ENCODE measurements at regions not wholly inside any gene's neighbourhood (a gene's known extent, or its start where the extent isn't known, plus 50 kb on each side); places are given as distances from the start of the nearest gene placed in this dataset.

DNA sequence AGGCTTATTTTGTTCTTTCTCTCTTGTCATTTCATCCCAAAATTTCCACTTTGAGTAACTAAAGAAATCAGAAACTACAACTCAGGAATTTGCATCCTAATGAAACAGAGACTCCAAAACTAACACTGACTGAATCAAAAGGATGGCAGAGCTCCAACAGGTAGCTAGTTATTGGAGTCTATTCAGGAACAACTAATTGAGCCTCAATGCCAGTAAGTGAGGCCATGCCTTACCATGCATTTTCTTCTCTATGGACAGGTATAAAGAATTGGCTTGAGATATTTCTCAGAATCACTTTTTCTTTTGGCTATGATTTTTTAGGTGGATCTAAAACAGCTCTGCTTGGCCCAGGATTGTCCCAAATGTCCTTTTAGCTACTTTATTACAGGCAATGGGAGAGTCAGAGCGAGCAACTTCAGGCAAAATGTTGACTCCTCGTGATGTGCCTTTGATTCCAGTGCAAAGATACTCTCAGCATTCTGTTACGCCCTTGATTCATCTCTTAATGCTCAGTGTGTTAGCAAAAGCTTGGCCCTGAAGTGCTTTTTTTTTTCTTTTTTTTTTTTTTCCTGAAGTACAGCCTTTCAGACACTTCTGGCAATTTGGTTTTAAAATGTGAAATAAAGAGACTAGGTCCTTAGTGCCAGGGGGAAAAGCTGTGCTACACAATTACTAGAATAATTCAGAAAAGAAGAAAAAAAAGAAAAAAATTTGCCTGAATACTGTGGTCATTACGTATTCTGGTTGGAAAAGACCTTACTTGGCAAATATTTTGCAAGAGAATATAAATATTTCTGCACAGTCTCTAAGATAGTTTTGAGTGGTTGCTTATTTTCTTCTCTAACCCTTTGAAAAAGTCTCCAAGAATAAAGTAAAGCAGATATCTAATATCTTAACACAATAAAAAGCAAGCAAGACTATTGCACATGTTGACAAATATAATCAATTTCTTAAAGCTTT is 423.7 kb downstream of the ANXA1 start:
- dilution Hi-C loops (cut with MboI; ENCODE audit: extremely low pct_ligation_motif_present, low sequenced_read_pairs), result no loop called here
- Histone ChIP-seq H3K4me3 (replicated peaks in 1 of 3; ENCODE audit: insufficient read depth in 1 of 3, low read depth in 1 of 3, low read length in 3 of 3) (no peak overlapping the region), H2AFZ (ENCODE audit: low read depth, low read length) (no peak overlapping the region), H3K4me1 (ENCODE audit: control insufficient read depth, extremely low read depth, insufficient read depth, low read length) (no peaks in the 10 kb centered on the region), H3K27ac (ENCODE audit: insufficient read depth, low read depth, low read length) (no peak overlapping the region), H3K9me1 (replicated peaks; ENCODE audit: control insufficient read depth, extremely low read depth, insufficient read depth, low read length) (no peaks in the 10 kb centered on the region), H3K36me3 (ENCODE audit: control insufficient read depth in 2 of 2, extremely low read depth in 1 of 2, insufficient read depth in 2 of 2, low read length in 2 of 2) (no peaks in the 10 kb centered on the region), H3K79me2 (ENCODE audit: control insufficient read depth, insufficient read depth, low read length) (no peaks in the 10 kb centered on the region), H3K9ac (replicated peaks; ENCODE audit: extremely low read depth, insufficient read depth, low read length) (no peak overlapping the region), H3K27me3 (ENCODE audit: control insufficient read depth in 2 of 2, insufficient read depth in 2 of 2, low read length in 2 of 2) (no peaks in the 10 kb centered on the region), H3K4me2 (ENCODE audit: insufficient read depth, low read length) (no peak overlapping the region), H3K9me3 (replicated peaks; ENCODE audit: control insufficient read depth, insufficient read depth, low read length) (no peaks in the 10 kb centered on the region), H4K20me1 (replicated peaks; ENCODE audit: control insufficient read depth, extremely low read depth, insufficient read depth, low read length) (no peaks in the 10 kb centered on the region)
- ChIA-PET CTCF (no interaction called here), POLR2A (no interaction called here)
- DNase-seq (ENCODE audit: low read depth, low spot score) (no peak), FAIRE-seq (no peak)
- intact Hi-C loops (cut with micrococcal nuclease), result no loop called here
- no TSS peak for BruUV-seq (replicated peaks)
- no peak for TF ChIP-seq MYC (IDR thresholded peaks at IDR 0.05; ENCODE audit: low read depth, low read length)
- no peak for TF ChIP-seq POLR2A (IDR thresholded peaks at IDR 0.05; ENCODE audit: low read depth, low read length)
- TF ChIP-seq JUN (IDR thresholded peaks at IDR 0.05; ENCODE audit: borderline replicate concordance, insufficient read depth, insufficient read length, low read depth), result no peak
- TF ChIP-seq FOS (IDR thresholded peaks at IDR 0.05; ENCODE audit: borderline replicate concordance, insufficient read depth, low read length), result no peak
- TF ChIP-seq, protein P1, sequence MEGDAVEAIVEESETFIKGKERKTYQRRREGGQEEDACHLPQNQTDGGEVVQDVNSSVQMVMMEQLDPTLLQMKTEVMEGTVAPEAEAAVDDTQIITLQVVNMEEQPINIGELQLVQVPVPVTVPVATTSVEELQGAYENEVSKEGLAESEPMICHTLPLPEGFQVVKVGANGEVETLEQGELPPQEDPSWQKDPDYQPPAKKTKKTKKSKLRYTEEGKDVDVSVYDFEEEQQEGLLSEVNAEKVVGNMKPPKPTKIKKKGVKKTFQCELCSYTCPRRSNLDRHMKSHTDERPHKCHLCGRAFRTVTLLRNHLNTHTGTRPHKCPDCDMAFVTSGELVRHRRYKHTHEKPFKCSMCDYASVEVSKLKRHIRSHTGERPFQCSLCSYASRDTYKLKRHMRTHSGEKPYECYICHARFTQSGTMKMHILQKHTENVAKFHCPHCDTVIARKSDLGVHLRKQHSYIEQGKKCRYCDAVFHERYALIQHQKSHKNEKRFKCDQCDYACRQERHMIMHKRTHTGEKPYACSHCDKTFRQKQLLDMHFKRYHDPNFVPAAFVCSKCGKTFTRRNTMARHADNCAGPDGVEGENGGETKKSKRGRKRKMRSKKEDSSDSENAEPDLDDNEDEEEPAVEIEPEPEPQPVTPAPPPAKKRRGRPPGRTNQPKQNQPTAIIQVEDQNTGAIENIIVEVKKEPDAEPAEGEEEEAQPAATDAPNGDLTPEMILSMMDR (IDR thresholded peaks at IDR 0.05; ENCODE audit: extremely low read depth in 1 of 2, insufficient read depth in 1 of 2, low read depth in 1 of 2, low read length in 2 of 2), result no peak
- no peak for TF ChIP-seq EZH2 (IDR thresholded peaks at IDR 0.05; ENCODE audit: borderline replicate concordance, low read depth, low read length, severe bottlenecking)
- TF ChIP-seq POLR2AphosphoS5 (IDR thresholded peaks at IDR 0.05; ENCODE audit: insufficient read depth, low read depth, low read length), result no peak
- no peak for TF ChIP-seq GATA2 (IDR thresholded peaks at IDR 0.05; ENCODE audit: insufficient read depth, insufficient read length, low read depth, low read length)
- TF ChIP-seq, protein P2, sequence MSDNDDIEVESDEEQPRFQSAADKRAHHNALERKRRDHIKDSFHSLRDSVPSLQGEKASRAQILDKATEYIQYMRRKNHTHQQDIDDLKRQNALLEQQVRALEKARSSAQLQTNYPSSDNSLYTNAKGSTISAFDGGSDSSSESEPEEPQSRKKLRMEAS (IDR thresholded peaks at IDR 0.05; ENCODE audit: insufficient read depth, insufficient read length), result no peak

Data from endothelial cell of umbilical vein (primary cell).